GM21576 (cell line): ENCODE measurements at regions not wholly inside any gene's neighbourhood (a gene's known extent, or its start where the extent isn't known, plus 50 kb on each side); places are given as distances from the start of the nearest gene placed in this dataset.

Experiments
- ATAC-seq: cut with Tn5 transposase; IDR thresholded peaks from one replicate; pipeline ENCODE4 v1.9.1; 2021; ENCODE audit warnings: mild to moderate bottlenecking, moderate library complexity; ENCODE audit not compliant: unreplicated experiment

GRCh38 chr1:56084246-56084645 is 495.1 kb downstream of the PLPP3 start:
- no peak for ATAC-seq

- no peak for ATAC-seq
These were observed 497.6 kb downstream of the PLPP3 start for GRCh38 chr1:56081736-56082135.

GRCh38 chr1:56081173-56081572 is 498.2 kb downstream of the PLPP3 start:
- ATAC-seq = no peak

- ATAC-seq = no peak
These were observed 499.2 kb downstream of the PLPP3 start for GRCh38 chr1:56080123-56080522.

- ATAC-seq = no peak
These were observed 500.0 kb downstream of the PLPP3 start for GRCh38 chr1:56079391-56079790.

GRCh38 chr1:56077206-56077605 is 502.2 kb downstream of the PLPP3 start:
- ATAC-seq = no peak

GRCh38 chr1:56074007-56074651 is 505.2 kb downstream of the PLPP3 start:
- ATAC-seq = no peak

GRCh38 chr1:56073614-56074006 is 505.8 kb downstream of the PLPP3 start:
- ATAC-seq = no peak

GRCh38 chr1:56073206-56073605 is 506.2 kb downstream of the PLPP3 start:
- no peak for ATAC-seq

- no peak for ATAC-seq
These were observed 507.1 kb downstream of the PLPP3 start for GRCh38 chr1:56072310-56072709.

- ATAC-seq = no peak
These were observed 508.0 kb downstream of the PLPP3 start for GRCh38 chr1:56071351-56071750.

GRCh38 chr1:56070601-56071000 is 508.8 kb downstream of the PLPP3 start:
- ATAC-seq = no peak

GRCh38 chr1:56069824-56070223 is 509.5 kb downstream of the PLPP3 start:
- no peak for ATAC-seq

GRCh38 chr1:56068908-56069307 is 510.5 kb downstream of the PLPP3 start:
- ATAC-seq = no peak

GRCh38 chr1:56068210-56068609 is 511.2 kb downstream of the PLPP3 start:
- ATAC-seq = no peak

GRCh38 chr1:56065729-56066128 is 513.6 kb downstream of the PLPP3 start:
- no peak for ATAC-seq

- ATAC-seq = no peak
These were observed 514.7 kb downstream of the PLPP3 start for GRCh38 chr1:56064705-56065104.

GRCh38 chr1:56063461-56063860 is 515.9 kb downstream of the PLPP3 start:
- no peak for ATAC-seq

GRCh38 chr1:56062625-56063024 is 516.7 kb downstream of the PLPP3 start:
- no peak for ATAC-seq

- ATAC-seq = no peak
These were observed 517.5 kb downstream of the PLPP3 start for GRCh38 chr1:56061824-56062223.

- no peak for ATAC-seq
These were observed 518.5 kb downstream of the PLPP3 start for GRCh38 chr1:56060906-56061305.

GRCh38 chr1:56057466-56058405 is 521.6 kb downstream of the PLPP3 start:
- no peak for ATAC-seq
